WERI-Rb-1 (cell line): ENCODE measurements at regions not wholly inside any gene's neighbourhood (a gene's known extent, or its start where the extent isn't known, plus 50 kb on each side); places are given as distances from the start of the nearest gene placed in this dataset.

Source experiments
- DNase-seq: peaks from one replicate; pipeline ENCODE4 v3.0.0-alpha.2; 2020
- H3K27ac ChIP-seq: fragments of 250-450 bp; sonication (Bioruptor Pico); 2 replicates; pipeline ENCODE4 v1.5.1; 2020; ENCODE audit warnings: mild to moderate bottlenecking, moderate library complexity
- H3K27me3 ChIP-seq: fragments of 250-450 bp; sonication (Bioruptor Pico); 2 replicates; pipeline ENCODE4 v1.5.1; 2021; ENCODE audit warnings: mild to moderate bottlenecking, low read depth, moderate library complexity; ENCODE audit not compliant: insufficient read depth, severe bottlenecking
- H3K36me3 ChIP-seq: fragments of 250-450 bp; sonication (Bioruptor Pico); 2 replicates; pipeline ENCODE4 v1.5.1; 2020; ENCODE audit warnings: mild to moderate bottlenecking, moderate library complexity
- H3K4me3 ChIP-seq: 2 replicates; pipeline ENCODE4 v1.5.1; 2011; ENCODE audit warnings: low read depth, mild to moderate bottlenecking, control low read depth, low read length
- H3K9me3 ChIP-seq: fragments of 250-450 bp; sonication (Bioruptor Pico); 2 replicates; pipeline ENCODE4 v1.5.1; 2021; ENCODE audit warnings: mild to moderate bottlenecking, moderate library complexity; ENCODE audit not compliant: severe bottlenecking
- TF ChIP-seq, protein P1 (sequence below): IDR thresholded peaks from 2 replicates; pipeline ENCODE4 v1.5.1; 2011; ENCODE audit warnings: low read depth, mild to moderate bottlenecking, control low read depth, inconsistent platforms, low read length

DNA sequence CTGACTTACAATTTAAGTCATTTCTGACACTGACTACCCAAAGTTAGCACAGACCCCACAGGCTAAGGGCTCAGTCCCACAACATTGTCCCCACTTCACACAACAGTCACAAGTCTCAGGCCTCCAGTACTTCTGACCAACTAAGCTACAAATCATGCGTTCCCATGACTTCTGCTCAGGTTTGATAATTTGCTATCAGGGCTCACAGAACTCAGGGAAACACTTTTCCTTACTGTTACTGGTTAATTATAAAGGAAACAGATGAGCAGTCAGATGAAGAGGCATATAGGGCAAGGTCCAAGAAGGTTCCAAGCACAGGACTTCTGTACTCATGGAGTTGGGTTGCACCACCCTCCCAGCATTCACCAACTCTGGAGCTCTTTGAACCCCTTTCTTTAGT, 151.2 kb upstream of the TNR start:
- H3K27ac ChIP-seq, result no peak overlapping the region
- H3K9me3 ChIP-seq, result no peaks in the 10 kb centered on the region
- no peak overlapping the region for H3K4me3 ChIP-seq
- no peak for DNase-seq
- TF ChIP-seq, protein P1, sequence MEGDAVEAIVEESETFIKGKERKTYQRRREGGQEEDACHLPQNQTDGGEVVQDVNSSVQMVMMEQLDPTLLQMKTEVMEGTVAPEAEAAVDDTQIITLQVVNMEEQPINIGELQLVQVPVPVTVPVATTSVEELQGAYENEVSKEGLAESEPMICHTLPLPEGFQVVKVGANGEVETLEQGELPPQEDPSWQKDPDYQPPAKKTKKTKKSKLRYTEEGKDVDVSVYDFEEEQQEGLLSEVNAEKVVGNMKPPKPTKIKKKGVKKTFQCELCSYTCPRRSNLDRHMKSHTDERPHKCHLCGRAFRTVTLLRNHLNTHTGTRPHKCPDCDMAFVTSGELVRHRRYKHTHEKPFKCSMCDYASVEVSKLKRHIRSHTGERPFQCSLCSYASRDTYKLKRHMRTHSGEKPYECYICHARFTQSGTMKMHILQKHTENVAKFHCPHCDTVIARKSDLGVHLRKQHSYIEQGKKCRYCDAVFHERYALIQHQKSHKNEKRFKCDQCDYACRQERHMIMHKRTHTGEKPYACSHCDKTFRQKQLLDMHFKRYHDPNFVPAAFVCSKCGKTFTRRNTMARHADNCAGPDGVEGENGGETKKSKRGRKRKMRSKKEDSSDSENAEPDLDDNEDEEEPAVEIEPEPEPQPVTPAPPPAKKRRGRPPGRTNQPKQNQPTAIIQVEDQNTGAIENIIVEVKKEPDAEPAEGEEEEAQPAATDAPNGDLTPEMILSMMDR, result no peak
- H3K36me3 ChIP-seq, result no peaks in the 10 kb centered on the region
- no peaks in the 10 kb centered on the region for H3K27me3 ChIP-seq

DNA sequence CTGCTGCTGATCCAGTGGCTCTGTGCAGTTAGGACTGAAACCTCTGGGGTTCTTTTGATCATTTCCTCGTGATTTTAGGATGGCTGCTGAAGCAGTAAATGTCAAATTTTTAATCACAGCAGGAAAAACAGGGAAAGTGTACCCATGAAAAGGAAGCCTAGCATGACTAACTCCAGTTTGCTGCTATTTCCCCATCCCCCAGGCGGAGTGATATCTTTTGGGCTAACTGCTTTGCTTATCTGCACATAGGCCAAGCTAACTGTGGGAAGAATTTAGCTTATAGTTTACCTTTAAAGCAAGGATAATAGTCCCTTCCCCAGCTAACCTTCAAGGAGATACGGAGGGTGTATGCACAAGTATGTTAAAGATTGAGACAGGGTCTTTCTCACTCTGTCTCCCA, 149.8 kb upstream of the TNR start:
- no peaks in the 10 kb centered on the region for H3K36me3 ChIP-seq
- H3K27me3 ChIP-seq, result no peaks in the 10 kb centered on the region
- no peak for DNase-seq
- H3K27ac ChIP-seq, result no peak overlapping the region
- TF ChIP-seq, protein P1, result no peak
- H3K9me3 ChIP-seq, result no peaks in the 10 kb centered on the region
- H3K4me3 ChIP-seq, result no peak overlapping the region

DNA sequence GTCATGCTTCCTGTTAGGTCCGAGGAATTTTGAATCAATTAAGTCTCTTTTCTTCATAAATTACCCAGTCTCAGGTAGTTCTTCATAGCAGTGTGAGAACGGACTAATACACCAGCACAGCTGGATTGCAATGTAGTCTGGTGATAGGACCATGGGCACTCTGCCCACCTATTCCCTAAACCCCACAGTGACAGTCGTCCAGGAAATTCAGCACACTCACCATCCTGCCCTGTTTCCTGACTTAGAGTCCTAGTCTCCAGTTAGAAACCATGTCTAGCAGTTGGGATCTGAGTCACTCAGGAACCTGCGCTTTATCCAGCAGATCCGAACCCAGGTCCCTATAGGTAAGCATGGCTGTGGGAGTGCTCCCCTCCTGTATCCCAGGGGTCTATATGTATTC, 149.3 kb upstream of the TNR start:
- DNase-seq, result no peak
- TF ChIP-seq, protein P1, result no peak
- no peaks in the 10 kb centered on the region for H3K36me3 ChIP-seq
- H3K27me3 ChIP-seq, result no peaks in the 10 kb centered on the region
- H3K27ac ChIP-seq, result no peak overlapping the region
- H3K9me3 ChIP-seq, result no peaks in the 10 kb centered on the region
- no peak overlapping the region for H3K4me3 ChIP-seq

DNA sequence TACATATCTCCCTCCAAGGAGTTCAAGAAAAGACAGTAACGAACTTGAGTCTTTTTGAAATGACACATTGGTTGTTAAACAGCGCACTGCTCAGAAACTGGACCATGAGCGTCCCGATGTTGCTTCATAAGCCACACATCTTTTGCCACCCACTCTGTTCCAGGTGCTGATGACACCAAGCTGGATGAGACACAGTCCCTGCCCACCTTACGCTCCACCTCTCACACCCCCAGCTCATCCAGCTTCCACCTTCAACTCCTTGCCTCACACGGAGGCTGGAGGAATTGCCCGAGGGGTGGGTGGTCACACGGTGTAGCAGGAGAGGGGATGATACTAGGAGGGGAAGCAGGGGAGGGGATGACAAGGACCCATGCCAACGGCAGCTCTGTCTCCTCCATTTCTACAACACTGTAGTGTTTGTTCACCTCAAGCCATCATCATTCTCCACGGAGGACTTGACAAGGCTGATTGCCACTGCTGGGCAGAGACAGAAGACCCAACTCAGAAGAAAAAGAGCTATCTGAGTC, 148.5 kb upstream of the TNR start:
- H3K9me3 ChIP-seq, result no peaks in the 10 kb centered on the region
- H3K4me3 ChIP-seq, result no peak overlapping the region
- H3K27me3 ChIP-seq, result no peaks in the 10 kb centered on the region
- no peaks in the 10 kb centered on the region for H3K36me3 ChIP-seq
- no peak overlapping the region for H3K27ac ChIP-seq
- no peak for DNase-seq
- TF ChIP-seq, protein P1, result no peak

DNA sequence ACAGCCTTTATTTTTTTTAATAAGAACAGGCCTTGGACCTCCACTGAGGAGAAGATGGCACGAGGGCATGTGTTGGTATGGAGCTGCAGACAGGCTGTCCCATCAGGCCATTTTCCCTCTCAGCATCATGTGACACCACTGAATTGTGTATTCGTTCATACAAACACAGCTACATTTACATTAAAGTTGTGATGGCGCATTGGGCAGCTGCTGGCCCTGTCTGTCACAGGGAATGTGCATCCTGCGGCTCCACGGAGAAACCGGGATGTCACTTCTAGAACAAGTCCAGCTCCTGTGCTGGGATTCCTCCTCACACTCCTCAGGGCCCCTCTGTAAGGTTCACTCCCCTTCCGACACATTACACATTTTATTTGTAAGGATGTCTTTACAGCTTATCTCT, 147.6 kb upstream of the TNR start:
- Histone ChIP-seq H3K36me3 (no peaks in the 10 kb centered on the region), H3K27ac (no peak overlapping the region), H3K4me3 (no peak overlapping the region), H3K27me3 (no peaks in the 10 kb centered on the region), H3K9me3 (no peaks in the 10 kb centered on the region)
- no peak for DNase-seq
- TF ChIP-seq, protein P1, result no peak

DNA sequence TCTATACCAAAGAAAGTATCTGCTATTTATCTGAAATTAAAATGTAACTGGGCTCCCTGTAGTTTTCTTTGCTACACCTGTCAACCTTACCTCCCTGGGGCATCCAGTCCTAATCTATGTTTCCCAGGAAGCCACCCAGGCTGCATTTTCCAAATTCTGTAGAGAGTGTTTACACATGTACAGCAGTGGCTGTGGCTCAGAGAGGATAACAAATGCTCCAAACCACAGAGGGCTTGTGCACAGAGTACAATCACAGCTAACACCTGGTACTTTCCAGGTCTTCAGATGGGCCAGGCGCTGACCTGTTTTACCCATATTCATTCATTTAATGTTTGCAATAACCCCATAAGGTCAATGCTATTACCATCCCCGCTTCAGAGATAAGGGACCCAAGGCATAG, 146.5 kb upstream of the TNR start:
- Histone ChIP-seq H3K9me3 (no peaks in the 10 kb centered on the region), H3K36me3 (no peaks in the 10 kb centered on the region), H3K27me3 (no peaks in the 10 kb centered on the region), H3K27ac (no peak overlapping the region), H3K4me3 (no peak overlapping the region)
- no peak for DNase-seq
- TF ChIP-seq, protein P1, result no peak
